GM20000 (cell line): ENCODE measurements at regions not wholly inside any gene's neighbourhood (a gene's known extent, or its start where the extent isn't known, plus 50 kb on each side); places are given as distances from the start of the nearest gene placed in this dataset.

Experiments used
- DNase-seq: peaks from one replicate; pipeline ENCODE4 v3.0.0; 2012; ENCODE audit warnings: low spot score
- TF ChIP-seq, protein P1 (sequence below): IDR thresholded peaks from 2 replicates; pipeline ENCODE4 v1.5.1; 2012; ENCODE audit warnings: mild to moderate bottlenecking, control low read depth; ENCODE audit errors: extremely low read depth, missing control alignments

DNA sequence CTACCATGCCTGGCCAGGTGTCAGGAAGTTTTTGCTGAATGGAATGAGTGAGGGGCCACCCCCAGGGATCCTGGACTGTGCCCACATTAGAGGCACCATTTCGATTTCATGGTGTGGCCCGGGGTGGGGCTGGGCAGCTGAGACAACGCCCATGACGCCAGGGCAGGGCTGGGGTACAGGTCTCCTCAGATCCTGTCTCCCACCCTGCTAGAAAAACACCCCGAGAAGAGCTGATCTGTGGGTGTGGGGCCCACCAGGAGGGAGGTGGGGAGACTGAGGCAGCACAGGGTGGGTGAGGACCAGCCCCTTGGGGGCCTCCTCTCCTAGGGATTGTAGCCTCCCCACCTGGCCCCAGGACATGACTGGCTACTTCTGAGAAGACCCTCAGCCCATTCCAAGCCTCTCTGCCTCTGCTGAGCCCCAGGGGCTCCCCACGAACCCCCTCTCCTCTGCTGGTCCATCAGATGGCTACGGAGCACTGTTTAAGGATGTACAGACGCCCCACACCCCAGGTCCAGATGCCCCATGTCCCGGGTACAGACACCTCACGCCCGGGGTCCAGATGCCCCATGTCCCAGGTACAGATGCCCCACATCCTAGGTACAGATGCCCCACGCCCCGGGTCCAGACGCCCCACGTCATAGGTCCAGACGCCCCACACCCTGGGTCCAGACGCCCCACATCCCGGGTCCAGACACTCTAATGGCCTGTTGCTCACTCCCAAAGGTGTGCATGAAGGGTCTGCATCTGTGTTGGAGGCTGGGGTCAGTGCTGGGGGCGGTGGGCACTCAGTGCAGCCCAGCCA, 99.4 kb downstream of the MICALL2 start:
- no peak for DNase-seq
- TF ChIP-seq, protein P1, sequence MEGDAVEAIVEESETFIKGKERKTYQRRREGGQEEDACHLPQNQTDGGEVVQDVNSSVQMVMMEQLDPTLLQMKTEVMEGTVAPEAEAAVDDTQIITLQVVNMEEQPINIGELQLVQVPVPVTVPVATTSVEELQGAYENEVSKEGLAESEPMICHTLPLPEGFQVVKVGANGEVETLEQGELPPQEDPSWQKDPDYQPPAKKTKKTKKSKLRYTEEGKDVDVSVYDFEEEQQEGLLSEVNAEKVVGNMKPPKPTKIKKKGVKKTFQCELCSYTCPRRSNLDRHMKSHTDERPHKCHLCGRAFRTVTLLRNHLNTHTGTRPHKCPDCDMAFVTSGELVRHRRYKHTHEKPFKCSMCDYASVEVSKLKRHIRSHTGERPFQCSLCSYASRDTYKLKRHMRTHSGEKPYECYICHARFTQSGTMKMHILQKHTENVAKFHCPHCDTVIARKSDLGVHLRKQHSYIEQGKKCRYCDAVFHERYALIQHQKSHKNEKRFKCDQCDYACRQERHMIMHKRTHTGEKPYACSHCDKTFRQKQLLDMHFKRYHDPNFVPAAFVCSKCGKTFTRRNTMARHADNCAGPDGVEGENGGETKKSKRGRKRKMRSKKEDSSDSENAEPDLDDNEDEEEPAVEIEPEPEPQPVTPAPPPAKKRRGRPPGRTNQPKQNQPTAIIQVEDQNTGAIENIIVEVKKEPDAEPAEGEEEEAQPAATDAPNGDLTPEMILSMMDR, result no peak

DNA sequence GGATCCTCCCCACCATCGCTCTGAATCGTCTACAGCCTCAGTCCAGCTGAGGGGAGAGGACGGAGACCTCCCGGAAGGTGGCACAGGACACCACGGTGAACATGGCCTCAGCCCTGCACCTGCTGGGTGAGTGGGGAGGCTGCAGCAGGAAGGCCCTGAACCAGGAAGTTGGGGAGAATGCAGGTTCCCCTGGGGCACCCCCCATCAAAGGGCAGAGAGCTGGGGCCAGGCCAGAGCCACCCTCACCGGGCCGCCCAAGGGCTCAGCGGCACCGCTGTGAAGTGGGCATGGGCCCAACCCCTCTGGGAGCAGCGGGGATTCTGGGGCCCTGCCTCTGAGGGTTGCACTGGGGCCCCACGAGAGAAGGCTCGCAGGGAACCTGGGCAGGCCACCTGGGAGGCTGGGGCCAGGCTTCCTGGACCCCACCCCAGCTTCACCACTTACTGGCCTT, 98.7 kb downstream of the MICALL2 start:
- TF ChIP-seq, protein P1, result no peak
- DNase-seq, result no peak

DNA sequence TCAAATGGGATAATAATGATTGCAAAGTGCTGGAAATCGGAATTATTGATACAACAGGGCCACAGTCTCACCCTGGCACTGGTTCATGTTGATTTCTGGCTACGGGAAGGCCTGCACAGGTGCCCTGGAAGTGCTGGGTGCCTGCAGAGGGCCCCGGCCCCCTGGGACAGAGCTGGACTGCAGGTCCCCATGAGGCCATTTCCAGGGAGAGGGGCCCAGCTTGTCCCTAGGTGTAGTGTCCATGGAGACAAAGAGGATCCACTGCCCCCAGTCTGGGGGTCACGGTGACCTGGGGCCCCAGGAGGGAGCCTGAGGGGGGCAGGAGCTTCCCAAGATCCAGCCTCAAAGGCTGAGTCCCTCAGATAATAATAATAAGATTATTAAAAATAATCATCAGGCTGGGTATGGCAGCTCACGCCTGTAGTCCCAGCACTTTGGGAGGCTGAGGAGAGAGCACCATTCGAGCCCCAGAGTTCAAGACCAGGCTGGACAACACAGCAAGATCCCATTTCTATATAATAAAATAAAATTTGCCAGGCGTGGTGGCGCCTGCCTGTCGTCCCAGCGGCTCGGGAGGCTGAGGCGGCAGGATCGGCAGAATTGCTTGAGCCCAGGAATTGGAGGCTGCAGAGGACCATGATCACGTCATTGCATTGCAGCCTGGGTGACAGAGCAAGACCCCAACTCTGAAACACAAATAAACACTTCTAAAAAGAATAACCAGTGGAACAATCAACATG, 98.1 kb downstream of the MICALL2 start:
- DNase-seq, result no peak
- TF ChIP-seq, protein P1, result no peak

DNA sequence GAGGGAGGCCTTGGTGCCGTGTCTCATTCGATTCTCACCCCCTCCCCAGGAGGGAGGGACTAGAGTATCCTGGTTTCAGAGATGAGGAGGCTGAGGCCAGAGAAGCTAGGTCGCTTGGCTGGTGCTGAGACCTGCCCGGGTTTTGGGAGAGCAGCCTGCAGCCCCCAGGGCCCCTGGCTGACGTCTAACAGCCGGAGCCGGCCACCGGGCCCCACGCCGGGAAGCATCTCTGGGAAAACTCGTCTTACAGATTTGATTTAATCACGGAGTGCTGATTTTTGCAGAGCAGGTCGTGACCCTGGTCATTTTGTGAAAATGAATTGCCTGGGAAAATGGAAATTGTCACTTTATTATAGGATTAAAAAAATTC, 97.5 kb downstream of the MICALL2 start:
- no peak for DNase-seq
- TF ChIP-seq, protein P1, result no peak

DNA sequence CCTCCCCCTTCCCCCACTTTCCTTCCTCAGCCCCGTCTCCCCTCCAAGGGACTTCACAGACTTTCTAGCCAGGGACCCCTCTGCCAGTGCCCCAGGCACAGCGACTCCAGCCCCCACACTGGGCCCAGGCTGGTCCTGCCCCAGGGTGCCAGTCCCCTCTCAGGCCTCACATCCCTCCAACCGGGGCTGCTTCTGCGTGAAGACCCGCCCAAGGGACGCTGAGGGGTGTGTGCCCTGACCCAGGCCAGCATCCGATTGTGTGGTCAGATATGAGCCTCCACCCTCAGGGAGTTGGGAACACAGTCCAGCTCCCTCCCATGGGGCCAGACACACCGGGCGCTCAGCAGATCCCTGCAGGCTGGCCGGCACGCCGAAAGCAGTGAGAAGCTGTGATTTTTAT, 97.0 kb downstream of the MICALL2 start:
- TF ChIP-seq, protein P1, result no peak
- no peak for DNase-seq

DNA sequence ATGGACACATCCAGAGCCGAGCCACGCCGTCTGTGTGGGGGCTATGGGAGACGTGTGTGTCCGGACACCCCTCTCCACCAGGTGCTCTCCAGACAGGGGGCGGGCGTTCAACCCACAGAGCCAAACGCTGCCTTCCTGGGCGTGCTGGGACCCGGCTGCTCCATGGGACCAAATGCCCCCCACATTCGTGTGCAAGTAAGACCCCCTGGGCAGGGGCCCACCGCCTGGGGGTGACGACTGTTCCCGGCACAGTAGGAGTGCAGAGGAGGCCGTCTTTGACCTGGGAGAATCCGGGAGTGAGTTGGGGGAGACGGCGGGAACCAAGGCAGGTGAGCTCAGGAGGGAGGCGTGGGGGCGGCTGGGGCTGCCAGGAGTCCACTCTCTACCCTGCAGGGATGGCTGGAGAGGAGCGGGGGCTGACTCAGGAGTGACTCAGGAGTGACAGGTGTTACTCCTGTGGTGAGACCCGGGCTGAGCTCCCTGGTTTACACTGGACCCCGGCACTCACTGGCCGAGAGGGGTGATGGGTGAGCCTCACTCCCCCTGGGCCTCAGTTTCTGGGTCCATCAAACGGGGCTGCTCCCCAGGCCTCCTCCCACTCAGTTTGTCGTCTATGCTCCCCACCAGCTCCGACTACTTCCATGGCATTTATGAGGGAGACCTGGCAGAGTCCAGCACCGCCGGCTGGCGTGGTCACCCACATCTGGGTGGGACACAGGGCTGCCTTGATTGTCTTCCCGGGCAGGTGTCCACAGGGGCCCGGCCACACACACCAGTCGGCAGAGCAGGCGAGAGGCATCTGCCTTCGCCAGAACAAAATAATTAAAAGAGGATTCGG, 95.0 kb downstream of the MICALL2 start:
- DNase-seq, result no peak
- TF ChIP-seq, protein P1, result no peak
